HEK293 (cell line): ENCODE measurements at regions not wholly inside any gene's neighbourhood (a gene's known extent, or its start where the extent isn't known, plus 50 kb on each side); places are given as distances from the start of the nearest gene placed in this dataset.
"Not testable (repeated sequence)": the region's sequence is repeated elsewhere in the genome, so short reads cannot be mapped to it uniquely, and the experiment has no call there.

Experiments used
- REPIN1 ChIP-seq: fragments of 450-650 bp; formaldehyde crosslinking; IDR thresholded peaks from 2 replicates; pipeline ENCODE4 v1.5.1; 2017; ENCODE audit warnings: missing biosample characterization, missing genetic modification characterization, low read depth
- ZNF292 ChIP-seq: fragments of 450-650 bp; formaldehyde crosslinking; IDR thresholded peaks from 2 replicates; pipeline ENCODE4 v1.5.1; 2016; ENCODE audit warnings: low read depth, missing biosample characterization, missing genetic modification characterization, borderline replicate concordance
- ZNF404 ChIP-seq: fragments of 450-650 bp; formaldehyde crosslinking; IDR thresholded peaks from 2 replicates; pipeline ENCODE4 v1.5.1; 2017; ENCODE audit warnings: missing biosample characterization, missing genetic modification characterization
- ZNF501 ChIP-seq: fragments of 450-650 bp; formaldehyde crosslinking; IDR thresholded peaks from 2 replicates; pipeline ENCODE4 v1.5.1; 2016; ENCODE audit warnings: missing biosample characterization, missing genetic modification characterization
- ZNF670 ChIP-seq: fragments of 450-650 bp; formaldehyde crosslinking; IDR thresholded peaks from 2 replicates; pipeline ENCODE4 v1.5.1; 2016; ENCODE audit warnings: missing biosample characterization, missing genetic modification characterization, low read depth
- TF ChIP-seq, protein P1 (sequence below): fragments of 450-650 bp; formaldehyde crosslinking; IDR thresholded peaks from 2 replicates; pipeline ENCODE4 v1.5.1; 2016; ENCODE audit warnings: missing biosample characterization, missing genetic modification characterization
- TF ChIP-seq, protein P2 (sequence below): sonication (generic); formaldehyde crosslinking; IDR thresholded peaks from 2 replicates; pipeline ENCODE4 v1.8.1; 2022; ENCODE audit warnings: mild to moderate bottlenecking, moderate library complexity, missing genetic modification reagents

DNA sequence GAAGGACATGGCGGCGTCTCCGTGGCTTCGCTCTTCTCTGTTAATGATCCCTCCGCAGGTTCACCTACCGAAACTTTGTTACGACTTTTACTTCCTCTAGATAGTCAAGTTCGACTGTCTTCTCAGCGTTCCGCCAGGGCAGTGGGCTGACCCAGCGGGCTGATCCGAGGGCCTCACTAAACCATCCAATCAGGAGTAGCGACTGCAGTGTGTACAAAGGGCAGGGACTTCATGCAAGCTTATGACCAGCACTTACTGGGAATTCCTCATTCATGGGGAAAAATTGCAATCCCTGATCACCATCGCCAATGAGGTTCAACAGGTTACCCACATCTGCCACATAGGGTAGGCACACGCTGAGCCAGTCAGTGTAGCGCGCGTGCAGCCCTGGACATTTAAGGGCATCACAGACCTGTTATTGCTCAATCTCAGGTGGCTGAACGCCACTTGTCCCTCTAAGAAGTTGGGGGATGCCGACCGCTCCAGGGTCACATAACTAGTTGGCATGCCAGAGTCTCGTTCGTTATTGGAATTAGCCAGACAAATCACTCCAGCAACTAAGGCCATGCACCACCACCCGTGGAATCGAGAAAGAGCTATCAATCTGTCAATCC, 92.7 kb upstream of the ANKRD30BL start:
- not testable (repeated sequence) for TF ChIP-seq ZNF404; ZNF670 (tag by site-specific recombination); ZNF501 (tag by site-specific recombination); REPIN1 (tag by site-specific recombination); ZNF292 (tag by site-specific recombination)
- TF ChIP-seq, protein P1, sequence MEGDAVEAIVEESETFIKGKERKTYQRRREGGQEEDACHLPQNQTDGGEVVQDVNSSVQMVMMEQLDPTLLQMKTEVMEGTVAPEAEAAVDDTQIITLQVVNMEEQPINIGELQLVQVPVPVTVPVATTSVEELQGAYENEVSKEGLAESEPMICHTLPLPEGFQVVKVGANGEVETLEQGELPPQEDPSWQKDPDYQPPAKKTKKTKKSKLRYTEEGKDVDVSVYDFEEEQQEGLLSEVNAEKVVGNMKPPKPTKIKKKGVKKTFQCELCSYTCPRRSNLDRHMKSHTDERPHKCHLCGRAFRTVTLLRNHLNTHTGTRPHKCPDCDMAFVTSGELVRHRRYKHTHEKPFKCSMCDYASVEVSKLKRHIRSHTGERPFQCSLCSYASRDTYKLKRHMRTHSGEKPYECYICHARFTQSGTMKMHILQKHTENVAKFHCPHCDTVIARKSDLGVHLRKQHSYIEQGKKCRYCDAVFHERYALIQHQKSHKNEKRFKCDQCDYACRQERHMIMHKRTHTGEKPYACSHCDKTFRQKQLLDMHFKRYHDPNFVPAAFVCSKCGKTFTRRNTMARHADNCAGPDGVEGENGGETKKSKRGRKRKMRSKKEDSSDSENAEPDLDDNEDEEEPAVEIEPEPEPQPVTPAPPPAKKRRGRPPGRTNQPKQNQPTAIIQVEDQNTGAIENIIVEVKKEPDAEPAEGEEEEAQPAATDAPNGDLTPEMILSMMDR (tag by site-specific recombination) = not testable (repeated sequence)
- TF ChIP-seq, protein P2, sequence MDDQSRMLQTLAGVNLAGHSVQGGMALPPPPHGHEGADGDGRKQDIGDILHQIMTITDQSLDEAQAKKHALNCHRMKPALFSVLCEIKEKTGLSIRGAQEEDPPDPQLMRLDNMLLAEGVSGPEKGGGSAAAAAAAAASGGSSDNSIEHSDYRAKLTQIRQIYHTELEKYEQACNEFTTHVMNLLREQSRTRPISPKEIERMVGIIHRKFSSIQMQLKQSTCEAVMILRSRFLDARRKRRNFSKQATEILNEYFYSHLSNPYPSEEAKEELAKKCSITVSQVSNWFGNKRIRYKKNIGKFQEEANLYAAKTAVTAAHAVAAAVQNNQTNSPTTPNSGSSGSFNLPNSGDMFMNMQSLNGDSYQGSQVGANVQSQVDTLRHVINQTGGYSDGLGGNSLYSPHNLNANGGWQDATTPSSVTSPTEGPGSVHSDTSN (CRISPR knock-in tag) = not testable (repeated sequence)
